Stimulated activated CD8-positive, alpha-beta memory T cell treated with anti-CD3 and anti-CD28 coated beads, Interleukin-7, amount 100 ng/mL, for 24 hours (primary cell): ENCODE measurements at regions not wholly inside any gene's neighbourhood (a gene's known extent, or its start where the extent isn't known, plus 50 kb on each side); places are given as distances from the start of the nearest gene placed in this dataset.
"Not testable (repeated sequence)": the region's sequence is repeated elsewhere in the genome, so short reads cannot be mapped to it uniquely, and the experiment has no call there.

Source experiments
- DNase-seq: peaks from one replicate; pipeline ENCODE4 v3.0.0-alpha.2; 2020; ENCODE audit warnings: low read depth

DNA sequence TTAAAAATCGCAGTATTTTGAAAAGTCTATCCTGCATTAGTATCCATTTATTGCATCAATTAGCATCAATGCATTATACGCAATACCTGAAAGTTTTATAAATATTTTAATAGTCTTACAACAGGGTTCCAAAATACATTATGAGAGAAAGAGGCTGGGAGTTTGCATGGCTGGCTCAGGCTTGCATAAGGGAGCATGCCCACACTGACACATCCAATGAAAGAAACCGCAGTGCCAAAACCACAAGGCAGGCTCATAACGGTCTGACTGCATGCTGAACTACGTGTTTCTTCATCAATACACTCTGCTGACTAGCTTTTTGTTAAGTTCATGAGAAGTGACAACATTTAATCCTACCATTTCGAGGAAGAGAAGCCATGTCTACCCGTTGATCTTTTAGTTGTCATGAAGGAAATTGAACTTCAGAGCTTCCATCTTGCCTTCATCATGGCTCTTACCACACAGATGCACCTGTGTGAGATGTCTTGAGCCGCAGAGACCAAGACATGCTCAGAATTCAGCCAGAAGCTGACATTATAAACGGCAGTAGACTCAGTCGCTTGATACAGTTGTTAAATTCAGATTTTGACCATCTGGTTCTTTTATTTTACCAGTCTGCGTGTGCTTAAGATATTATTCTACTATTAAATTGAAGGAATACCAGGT is 168.8 kb upstream of the FRG1 start:
- DNase-seq: no peak

GRCh38 chr4:189773909-189774308 is 166.8 kb upstream of the FRG1 start:
- no peak for DNase-seq

DNA sequence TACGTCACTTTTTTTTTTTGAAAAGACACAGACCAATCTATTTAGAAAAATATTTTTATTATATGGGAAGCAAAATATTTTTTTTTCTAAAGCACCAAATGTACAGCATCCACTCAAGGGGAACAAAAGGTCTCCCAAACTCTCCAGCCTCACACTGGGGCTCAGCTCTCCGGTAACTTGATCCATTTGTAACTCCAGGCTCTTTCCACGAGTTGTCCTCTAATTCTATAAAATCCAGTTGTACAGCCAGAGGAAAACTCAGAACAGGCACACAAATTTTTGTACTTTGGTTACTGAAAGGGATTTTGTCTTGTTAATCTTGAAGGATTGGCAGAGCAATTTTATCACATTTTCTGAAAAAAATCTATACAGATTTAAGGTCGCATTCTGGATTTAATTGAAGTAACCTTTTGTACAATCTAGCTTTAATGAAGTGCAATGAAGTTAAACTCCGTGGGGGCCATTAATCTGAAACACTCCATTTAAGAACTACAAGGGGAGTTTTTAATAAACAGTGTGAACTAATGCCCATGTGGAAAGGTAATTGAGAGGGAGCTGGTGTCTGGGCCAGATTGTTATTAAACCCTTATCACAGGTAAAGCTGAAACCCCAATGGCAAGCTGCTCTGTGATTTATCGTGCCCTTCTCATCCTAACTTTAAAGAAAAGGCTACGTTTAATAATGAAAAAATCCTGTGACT is 161.2 kb upstream of the FRG1 start:
- DNase-seq: no peak

GRCh38 chr4:189780391-189780790 is 160.3 kb upstream of the FRG1 start:
- no peak for DNase-seq

GRCh38 chr4:189784651-189785050 is 156.0 kb upstream of the FRG1 start:
- no peak for DNase-seq

- DNase-seq: no peak
Observed at GRCh38 chr4:189785257-189785656, 155.4 kb upstream of the FRG1 start.

DNA sequence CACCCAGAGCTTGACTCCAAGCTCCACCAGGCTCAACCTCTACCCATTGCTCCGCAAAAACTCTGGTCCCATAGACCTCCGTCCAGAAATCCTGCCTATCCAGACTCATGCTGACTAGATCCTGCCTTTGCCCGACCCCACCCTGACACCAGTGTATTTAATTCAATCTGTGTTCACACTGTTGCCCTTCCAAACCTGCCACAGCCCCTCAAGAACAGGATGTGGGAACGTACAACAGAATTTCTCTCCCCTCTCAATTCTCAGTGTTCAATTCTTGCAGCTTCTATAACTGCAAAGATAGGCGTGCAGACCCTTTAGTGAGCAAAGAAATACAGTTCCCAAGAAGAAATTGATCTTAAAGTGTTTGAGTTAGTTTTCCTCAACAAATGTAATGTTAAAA is 154.2 kb upstream of the FRG1 start:
- no peak for DNase-seq

GRCh38 chr4:189787216-189788031 is 153.2 kb upstream of the FRG1 start:
- no peak for DNase-seq

GRCh38 chr4:189792924-189793618 is 147.6 kb upstream of the FRG1 start:
- DNase-seq: peak; percentile 38

- no peak for DNase-seq
Observed at GRCh38 chr4:189800545-189801088, 140.1 kb upstream of the FRG1 start.

DNA sequence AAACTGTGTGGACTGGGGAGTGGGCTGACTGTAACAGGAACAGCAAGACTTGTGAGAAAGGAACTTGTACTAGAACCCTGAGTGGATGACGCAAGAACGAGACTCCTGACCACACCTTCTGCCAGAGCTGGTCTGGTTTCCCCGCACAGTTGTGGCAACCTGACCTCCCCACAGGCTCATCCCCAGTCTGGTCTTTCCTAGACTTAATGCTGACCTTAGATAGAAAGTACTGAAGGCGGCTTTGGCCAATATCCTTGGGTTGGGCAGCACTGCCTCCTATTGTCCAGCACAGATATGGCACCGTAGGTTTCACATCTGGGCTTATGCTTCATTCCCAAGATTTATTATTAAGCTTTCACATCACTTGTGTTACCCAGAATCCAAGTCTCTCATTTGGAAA is 137.8 kb upstream of the FRG1 start:
- no peak for DNase-seq

DNA sequence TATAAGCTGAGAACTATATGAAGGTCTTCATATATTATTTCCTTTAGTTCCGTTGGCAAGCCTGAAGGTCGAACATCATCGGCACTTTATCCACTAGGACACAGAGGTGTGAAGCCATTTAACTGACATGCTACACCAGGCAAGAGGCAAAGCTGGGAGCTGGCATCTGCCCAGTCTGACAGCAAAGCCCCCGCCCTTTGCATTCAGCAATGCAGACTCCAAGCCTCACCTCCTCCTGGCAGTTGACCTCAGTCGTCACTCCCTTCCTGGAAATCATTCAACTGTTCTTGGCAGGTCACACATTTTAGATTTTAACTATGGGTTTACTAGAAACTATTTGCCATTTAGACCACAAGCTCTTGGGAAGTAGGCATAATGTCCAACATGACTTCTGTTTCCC is 135.8 kb upstream of the FRG1 start:
- DNase-seq: no peak

DNA sequence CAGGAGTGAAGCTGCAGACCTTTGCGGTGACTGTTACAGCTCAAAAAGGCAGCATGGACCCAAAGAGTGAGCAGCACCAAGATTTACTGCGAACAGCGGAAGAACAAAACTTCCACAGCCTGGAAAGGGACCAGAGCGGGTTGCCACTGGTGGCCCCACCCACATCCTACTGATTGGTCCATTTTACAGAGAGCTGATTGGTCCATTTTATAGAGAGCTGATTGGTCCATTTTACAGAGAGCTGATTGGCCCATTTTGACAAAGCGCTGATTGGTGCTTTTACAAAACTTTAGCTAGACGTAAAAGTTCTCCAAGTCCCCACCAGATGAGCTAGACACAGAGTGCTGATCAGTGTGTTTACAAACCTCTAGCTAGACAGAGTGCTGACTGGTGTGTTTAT is 134.2 kb upstream of the FRG1 start:
- DNase-seq: no peak

DNA sequence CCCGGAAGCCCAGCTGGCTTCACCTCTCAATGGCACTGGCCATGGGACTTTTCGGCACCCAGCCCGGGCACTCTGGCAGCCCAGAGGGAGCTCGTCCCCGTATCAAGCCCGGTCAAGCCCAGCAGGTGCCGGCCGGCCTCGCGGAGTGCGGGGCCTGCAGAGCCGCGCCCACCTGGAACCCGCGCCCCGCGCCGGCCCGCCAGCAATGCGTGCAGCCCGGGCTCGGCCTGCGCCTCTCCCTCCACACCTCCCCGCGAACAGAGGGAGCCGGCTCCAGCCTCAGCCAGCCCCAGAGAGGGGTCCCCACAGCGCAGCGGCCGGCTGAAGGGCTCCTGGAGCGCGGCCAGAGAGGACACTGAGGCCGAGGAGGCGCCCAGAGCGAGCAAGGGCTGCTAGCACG is 133.6 kb upstream of the FRG1 start:
- DNase-seq: no peak

DNA sequence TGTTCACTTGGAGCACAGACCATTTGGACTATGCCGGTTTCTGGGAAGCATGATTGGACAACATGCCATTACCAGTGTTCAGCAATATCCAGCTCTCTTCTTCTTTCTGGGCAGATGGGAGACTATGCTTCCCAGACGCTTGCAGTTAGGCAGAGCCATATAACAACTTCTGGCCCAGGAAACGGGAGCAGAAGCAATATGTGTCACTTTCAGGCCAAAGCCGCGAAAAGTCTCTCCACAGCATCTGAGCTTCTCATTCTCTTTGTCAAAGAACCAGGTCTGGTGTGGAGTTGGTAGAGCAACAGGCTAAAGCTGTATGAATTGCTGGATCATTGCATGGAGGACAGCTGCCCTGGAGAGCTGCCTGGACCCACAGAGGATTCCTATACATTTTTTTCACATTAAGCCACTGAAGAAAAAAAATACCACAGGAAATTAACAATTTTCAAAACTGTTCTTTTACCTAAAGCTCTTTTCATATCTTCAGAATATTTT is 131.4 kb upstream of the FRG1 start:
- no peak for DNase-seq

GRCh38 chr4:189809839-189810238 is 130.8 kb upstream of the FRG1 start:
- no peak for DNase-seq

DNA sequence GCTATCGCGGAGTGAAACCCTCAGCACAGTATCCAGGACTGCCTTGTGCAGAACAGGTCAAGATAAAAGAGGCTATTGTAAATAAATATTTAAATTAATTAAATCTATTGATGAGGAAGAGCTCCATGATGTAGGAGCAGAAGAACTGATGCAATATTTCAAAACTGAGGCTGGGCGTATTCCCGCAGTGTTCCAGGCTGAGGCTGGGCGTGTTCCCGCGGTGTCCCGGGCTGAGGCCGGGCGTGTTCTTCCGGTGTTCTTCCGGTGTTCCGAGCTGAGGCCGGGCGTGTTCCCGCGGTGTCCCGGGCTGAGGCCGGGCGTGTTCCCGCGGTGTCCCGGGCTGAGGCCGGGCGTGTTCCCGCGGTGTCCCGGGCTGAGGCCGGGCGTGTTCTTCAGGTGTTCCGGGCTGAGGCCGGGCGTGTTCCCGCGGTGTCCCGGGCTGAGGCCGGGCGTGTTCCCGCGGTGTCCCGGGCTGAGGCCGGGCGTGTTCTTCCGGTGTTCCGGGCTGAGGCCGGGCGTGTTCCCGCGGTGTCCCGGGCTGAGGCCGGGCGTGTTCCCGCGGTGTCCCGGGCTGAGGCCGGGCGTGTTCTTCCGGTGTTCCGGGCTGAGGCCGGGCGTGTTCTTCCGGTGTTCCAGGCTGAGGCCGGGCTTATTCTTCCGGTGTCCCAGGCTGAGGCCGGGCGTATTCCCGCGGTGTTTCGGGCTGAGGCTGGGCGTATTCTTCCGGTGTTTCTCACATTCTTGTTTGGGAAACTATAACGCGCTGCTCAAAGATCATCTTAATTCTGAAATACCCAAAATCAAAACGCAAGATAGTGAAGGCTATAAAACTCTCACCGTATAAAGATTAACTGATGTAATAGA is 130.1 kb upstream of the FRG1 start:
- not testable (repeated sequence) for DNase-seq

DNA sequence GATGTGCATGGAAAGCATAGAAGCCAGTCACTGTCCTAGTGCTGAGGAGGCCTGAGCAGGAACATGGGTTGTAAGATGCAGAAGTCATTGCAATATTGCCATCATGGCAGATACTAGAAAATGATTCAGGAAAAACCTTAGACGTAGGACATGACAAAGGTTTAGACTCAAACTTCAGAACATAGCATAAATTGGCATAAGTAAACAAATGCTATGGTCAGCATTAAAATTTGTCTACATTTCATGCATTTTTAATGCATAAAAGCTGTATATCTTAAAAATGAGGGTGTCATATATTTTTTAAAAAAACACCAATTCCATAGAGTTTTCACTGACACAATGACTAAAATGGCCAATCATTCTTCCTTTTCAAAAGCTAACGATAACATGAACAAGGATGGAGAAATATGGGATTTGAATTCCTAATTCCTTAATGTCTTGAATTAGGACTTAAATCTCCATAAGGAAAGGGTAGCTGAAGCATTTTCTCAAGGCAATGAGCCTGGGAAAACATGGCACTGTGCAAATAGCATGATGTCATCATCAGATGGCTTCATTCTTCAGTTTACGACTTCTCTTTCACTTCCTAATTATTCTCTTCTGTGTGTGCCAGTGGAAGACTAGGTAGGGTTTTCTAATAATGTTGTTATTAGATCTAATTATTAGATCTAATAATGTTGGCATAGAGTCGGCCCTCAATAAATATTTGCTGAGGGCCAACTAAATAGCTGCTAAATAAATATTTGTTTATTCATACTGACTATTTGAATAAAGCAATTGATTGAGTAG is 125.1 kb upstream of the FRG1 start:
- DNase-seq: no peak

GRCh38 chr4:189822326-189822725 is 118.3 kb upstream of the FRG1 start:
- DNase-seq: no peak

DNA sequence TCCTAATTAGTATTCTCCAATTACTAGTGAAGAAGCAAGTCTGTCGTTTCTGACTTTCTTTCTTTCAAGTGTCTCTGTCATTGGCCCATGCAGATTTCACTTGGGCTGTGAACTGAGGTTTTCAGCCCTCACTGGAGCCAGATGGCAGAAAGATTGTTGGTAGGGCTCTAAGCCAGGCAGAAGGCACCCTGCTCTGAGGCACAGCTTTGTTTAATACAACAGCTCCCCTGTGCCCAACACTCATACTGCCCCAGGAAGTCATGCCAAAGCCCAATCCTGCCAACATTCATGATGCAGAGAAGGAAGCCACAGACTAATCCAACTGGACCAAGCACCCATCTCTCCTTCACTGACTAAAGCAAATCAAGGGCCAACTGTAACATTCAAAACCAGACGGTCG is 117.1 kb upstream of the FRG1 start:
- no peak for DNase-seq
